ENCODE measurements at regions not wholly inside any gene's neighbourhood (a gene's known extent, or its start where the extent isn't known, plus 50 kb on each side); places are given as distances from the start of the nearest gene placed in this dataset.

GRCh38 chr18:29434650-29435049 lies 1257.7 kb upstream of the CDH2 start:
- TF ChIP-seq CTCF (IDR thresholded peaks at IDR 0.05; ENCODE audit: borderline replicate concordance, control extremely low read depth, extremely low read depth, insufficient read depth, missing control alignments), result no peak
- DNase-seq (ENCODE audit: low spot score), result no peak
- in situ Hi-C loops (cut with MboI; ENCODE audit: low sequenced_read_pairs, unreplicated experiment), result no loop called here

GRCh38 chr18:29430416-29430815 lies 1253.5 kb upstream of the CDH2 start:
- no peak for DNase-seq (ENCODE audit: low spot score)
- in situ Hi-C loops (cut with MboI; ENCODE audit: low sequenced_read_pairs, unreplicated experiment), result no loop called here
- TF ChIP-seq CTCF (IDR thresholded peaks at IDR 0.05; ENCODE audit: borderline replicate concordance, control extremely low read depth, extremely low read depth, insufficient read depth, missing control alignments), result no peak

GRCh38 chr18:29418136-29418535 lies 1241.2 kb upstream of the CDH2 start:
- in situ Hi-C loops (cut with MboI; ENCODE audit: low sequenced_read_pairs, unreplicated experiment), result no loop called here
- DNase-seq (ENCODE audit: low spot score), result no peak
- TF ChIP-seq CTCF (IDR thresholded peaks at IDR 0.05; ENCODE audit: borderline replicate concordance, control extremely low read depth, extremely low read depth, insufficient read depth, missing control alignments), result no peak

GRCh38 chr18:29406996-29407395 lies 1230.1 kb upstream of the CDH2 start:
- no peak for DNase-seq (ENCODE audit: low spot score)
- in situ Hi-C loops (cut with MboI; ENCODE audit: low sequenced_read_pairs, unreplicated experiment), result no loop called here
- no peak for TF ChIP-seq CTCF (IDR thresholded peaks at IDR 0.05; ENCODE audit: borderline replicate concordance, control extremely low read depth, extremely low read depth, insufficient read depth, missing control alignments)

- no peak for TF ChIP-seq CTCF (IDR thresholded peaks at IDR 0.05; ENCODE audit: borderline replicate concordance, control extremely low read depth, extremely low read depth, insufficient read depth, missing control alignments)
- in situ Hi-C loops (cut with MboI; ENCODE audit: low sequenced_read_pairs, unreplicated experiment), result no loop called here
- no peak for DNase-seq (ENCODE audit: low spot score)
Measured at GRCh38 chr18:29397536-29397935, 1220.6 kb upstream of the CDH2 start.

- in situ Hi-C loops (cut with MboI; ENCODE audit: low sequenced_read_pairs, unreplicated experiment), result no loop called here
- TF ChIP-seq CTCF (IDR thresholded peaks at IDR 0.05; ENCODE audit: borderline replicate concordance, control extremely low read depth, extremely low read depth, insufficient read depth, missing control alignments), result no peak
- DNase-seq (ENCODE audit: low spot score), result no peak
Measured at GRCh38 chr18:29383311-29384273, 1206.7 kb upstream of the CDH2 start.
